ENCODE measurements at regions not wholly inside any gene's neighbourhood (a gene's known extent, or its start where the extent isn't known, plus 50 kb on each side); places are given as distances from the start of the nearest gene placed in this dataset.

- in situ Hi-C loops (cut with MboI; ENCODE audit: low sequenced_read_pairs), result no loop called here
Measured at GRCh38 chr6:128827675-128828464, 55.1 kb upstream of the LAMA2 start.

DNA sequence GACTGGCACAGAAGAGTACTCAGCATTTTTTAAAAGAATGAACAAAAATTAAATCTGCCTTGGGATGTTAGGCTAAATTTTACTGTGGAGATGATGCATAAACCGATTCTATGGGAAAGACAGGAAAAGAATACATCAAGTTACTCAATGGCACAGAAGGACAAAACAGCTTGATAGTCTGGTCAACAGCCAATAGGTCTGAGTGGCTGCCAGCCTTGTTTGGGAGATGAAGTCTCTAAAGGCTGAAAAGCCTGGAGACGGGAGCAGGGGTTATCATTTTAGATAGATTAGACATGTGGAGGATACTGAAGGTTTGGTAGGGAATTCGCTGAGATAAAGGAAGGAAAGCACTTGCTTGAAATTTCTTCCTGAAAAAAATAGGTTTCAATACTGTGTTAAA lies 56.3 kb upstream of the LAMA2 start:
- in situ Hi-C loops (cut with MboI; ENCODE audit: low sequenced_read_pairs), result no loop called here

DNA sequence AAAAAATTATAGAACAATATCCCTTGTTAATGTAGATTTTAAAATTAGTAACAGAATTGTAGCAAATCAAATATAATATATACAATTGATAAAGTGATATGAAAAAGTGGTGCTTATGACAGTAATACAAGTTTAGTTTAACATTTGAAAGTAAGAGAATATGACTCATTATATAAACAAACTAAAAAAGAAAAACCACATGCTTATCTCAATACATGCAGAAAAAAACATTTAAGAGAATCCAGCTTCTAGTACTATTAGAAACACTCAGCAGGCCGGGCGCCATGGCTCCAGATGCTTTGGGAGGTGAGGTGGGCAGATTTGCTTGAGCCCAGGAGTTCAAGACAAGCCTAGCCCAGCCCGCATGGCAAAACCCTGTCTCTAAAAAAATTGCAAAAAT lies 60.7 kb upstream of the LAMA2 start:
- in situ Hi-C loops (cut with MboI; ENCODE audit: low sequenced_read_pairs), result no loop called here

DNA sequence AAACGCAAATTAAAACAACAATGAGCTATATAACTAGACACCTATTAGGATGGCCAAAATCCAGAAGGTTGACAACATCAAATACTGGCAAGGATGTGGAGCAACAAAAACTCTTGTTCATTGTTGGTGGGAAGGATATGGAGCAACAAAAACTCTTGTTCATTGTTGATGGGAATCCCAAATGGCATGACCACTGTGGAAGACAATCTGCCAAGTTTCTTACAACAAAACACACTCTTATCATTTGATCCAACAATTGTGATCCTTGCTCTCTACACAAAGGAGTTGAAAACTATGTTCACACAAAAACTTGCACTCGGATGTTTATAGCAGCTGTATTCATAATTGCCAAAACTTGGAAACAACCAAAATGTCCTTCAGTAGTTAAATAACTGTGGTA lies 61.8 kb upstream of the LAMA2 start:
- in situ Hi-C loops (cut with MboI; ENCODE audit: low sequenced_read_pairs), result no loop called here

- in situ Hi-C loops (cut with MboI; ENCODE audit: low sequenced_read_pairs), result no loop called here
Measured at GRCh38 chr6:128808856-128809255, 74.1 kb upstream of the LAMA2 start.

DNA sequence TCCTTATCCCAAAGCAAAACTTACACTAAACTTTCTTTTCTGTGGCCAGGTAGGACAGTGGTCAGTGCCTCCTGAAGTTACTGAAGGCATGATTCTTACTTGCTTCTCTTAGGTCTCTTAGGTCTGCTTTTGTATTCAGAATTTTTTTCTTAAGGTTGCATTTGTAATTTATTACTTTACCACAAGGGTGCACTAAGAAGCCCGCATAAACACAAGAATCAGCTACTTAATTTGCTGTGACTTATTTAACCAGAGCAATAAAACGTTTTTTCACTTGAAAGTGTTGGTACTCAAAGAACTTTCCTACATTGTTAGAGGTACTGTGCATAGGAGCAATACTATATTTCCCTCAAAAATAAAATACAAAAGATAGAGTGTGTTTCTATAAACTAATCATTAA lies 75.4 kb upstream of the LAMA2 start:
- in situ Hi-C loops (cut with MboI; ENCODE audit: low sequenced_read_pairs), result no loop called here

DNA sequence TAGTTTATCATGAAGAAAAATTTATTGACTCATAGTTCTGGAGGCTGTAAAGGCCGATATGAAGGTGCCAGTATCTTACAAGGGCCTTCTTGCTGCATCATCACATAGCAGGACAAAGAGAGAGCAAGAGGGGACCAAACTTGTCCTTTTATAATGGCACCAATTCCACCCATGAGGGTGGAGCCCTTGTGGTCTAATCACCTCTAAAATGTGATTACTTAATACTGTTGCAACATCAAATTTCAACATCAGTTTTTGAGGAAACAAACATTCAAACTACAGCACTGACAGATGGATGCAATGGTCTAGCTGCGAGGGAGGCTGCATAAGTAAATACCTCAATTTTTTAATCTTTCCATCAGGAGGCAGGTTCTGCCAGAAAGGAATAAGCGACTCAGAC lies 76.7 kb upstream of the LAMA2 start:
- in situ Hi-C loops (cut with MboI; ENCODE audit: low sequenced_read_pairs), result no loop called here

DNA sequence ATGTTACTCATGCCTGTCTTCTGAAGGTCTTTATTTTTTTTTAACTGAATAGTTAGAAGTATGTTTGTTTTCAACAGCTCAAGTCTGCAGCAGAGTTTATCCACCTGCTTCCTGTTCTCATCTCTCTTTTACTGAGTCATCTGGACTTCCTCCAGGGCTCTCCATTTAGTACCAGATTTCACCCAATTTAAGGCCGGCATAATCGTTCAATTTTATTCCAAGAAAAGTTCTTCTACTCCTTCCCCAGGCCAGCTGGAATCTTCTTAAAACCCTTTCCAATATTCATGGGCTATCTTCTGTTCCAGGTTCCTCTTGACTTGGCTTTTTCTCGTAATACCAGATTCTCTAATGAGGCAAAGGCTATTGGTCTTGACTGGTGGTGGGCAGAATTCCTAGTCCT lies 79.0 kb upstream of the LAMA2 start:
- in situ Hi-C loops (cut with MboI; ENCODE audit: low sequenced_read_pairs), result no loop called here

DNA sequence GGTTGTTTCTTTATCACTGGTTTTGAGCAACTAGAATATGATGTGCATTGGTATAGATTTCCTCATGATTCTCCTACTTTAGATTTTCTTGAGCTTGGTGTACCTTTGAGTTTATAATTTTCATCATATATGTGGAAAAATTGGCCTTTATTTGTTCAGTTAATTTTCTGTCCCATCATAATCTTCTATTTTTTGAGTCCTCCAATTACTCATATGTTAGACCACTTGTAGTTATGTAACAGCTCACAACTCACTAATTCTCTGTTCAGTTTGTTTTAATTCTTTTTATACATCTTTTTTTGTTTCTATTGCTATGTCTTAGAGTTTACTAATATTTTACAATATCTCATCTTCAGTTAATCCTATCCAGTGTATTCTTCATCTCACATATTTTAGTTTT lies 81.3 kb upstream of the LAMA2 start:
- in situ Hi-C loops (cut with MboI; ENCODE audit: low sequenced_read_pairs), result no loop called here

GRCh38 chr6:128784266-128784665 lies 98.7 kb upstream of the LAMA2 start:
- in situ Hi-C loops (cut with MboI; ENCODE audit: low sequenced_read_pairs), result no loop called here

DNA sequence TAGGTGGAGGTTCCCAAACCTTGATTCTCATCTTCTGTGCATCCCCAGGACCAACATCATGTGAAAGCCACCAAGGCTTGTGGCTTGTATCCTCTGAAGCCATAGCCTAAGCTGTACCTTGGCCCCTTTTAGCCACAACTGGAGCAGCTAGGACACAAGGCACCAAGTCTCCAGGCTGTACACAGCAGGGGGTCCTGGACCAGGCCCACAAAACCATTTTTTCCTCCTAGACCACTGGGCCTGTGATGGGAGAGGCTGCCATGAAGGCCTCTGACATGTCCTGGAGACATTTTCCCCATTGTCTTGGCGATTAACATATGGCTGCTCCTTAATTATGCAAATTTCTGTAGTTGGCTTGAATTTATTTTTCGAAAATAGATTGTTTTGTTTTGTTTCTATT lies 114.8 kb upstream of the LAMA2 start:
- in situ Hi-C loops (cut with MboI; ENCODE audit: low sequenced_read_pairs), result no loop called here

DNA sequence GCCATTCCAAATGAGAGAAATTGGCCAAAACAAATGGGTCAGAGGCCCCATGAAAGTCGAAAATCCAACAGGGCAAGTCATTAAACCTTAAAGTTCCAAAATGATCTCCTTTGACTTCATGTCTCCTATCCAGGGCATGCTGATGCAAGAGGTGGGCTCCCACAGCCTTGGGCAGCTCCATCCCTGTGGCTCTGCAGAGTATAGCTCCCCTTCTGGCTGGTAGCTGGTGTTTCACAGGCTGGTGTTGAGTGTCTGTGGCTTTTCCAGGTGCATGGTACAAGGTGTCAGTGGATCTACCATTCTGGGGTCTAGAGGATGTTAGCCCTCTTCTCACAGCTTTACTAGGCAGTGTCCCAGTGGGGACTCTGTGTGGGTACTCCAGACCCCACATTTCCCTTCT lies 115.2 kb upstream of the LAMA2 start:
- in situ Hi-C loops (cut with MboI; ENCODE audit: low sequenced_read_pairs), result no loop called here

- in situ Hi-C loops (cut with MboI; ENCODE audit: low sequenced_read_pairs), result no loop called here
Measured at GRCh38 chr6:128767150-128767549, 115.8 kb upstream of the LAMA2 start.

DNA sequence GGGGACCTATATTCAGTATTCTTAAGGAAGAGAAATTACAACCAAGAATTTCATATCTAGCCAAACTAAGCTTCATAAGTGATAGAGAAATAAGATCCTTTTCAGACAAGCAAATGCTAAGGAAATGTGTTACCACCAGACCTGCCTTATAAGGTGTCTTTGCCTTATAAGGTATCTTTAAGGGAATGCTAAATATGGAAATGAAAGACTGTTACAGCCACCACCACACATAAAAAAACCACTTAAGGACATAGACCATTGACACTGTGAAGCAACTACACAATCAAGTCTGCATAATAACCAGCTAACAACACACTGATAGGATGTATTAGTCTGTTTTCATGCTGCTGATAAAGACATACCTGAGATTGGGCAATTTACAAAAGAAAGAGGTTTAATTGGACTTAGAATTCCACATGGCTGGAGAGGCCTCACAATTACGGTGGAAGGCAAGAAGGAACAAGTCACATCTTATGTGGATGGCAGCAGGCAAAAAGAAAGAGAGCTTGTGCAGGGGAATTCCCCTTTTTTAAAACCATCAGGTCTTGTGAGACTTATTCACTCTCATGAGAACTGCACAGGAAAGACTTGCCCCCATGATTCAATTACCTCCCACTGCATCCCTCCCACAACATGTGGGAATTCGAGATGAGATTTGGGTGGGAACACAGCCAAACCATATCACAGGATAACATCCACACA lies 119.2 kb upstream of the LAMA2 start:
- in situ Hi-C loops (cut with MboI; ENCODE audit: low sequenced_read_pairs), result no loop called here

DNA sequence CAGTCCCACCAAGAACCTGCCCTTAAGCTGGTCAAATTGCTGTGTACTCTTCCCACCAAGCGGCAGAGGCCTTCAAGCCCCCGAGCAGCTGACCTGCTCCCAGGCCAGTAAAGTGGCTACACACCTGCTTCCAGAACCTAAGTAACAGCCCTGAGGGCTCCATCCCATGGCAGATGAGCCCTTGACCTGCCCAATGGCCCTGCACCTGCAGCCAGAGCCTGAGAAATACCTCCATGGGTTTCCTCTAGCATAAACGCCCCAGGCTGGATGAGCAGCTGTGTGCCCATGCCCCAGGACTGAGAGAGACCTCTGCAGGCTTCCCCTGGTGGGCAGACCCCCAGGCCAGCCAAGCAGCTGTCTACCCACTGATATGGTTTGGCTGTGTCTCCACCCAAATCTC lies 123.0 kb upstream of the LAMA2 start:
- in situ Hi-C loops (cut with MboI; ENCODE audit: low sequenced_read_pairs), result no loop called here

DNA sequence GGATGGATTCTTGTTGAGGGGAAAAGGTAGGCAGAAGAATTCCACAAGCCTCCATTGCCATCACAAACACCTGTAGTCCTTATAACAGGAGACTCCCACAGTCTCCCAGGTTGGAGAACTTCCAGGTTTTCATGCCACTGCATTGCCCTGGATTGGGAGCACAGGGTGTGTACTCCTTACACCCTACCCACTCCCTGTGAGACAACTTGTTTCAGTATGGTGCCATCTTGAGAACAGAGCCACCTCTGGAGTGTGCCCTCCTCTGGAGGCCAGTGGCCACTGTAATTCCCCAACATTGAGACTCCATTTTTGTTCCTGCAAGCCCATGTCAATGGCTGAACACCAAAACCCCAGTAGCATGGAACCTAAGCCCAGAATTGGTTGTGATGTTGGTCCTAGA lies 123.5 kb upstream of the LAMA2 start:
- in situ Hi-C loops (cut with MboI; ENCODE audit: low sequenced_read_pairs), result no loop called here

GRCh38 chr6:128757961-128758360 lies 125.0 kb upstream of the LAMA2 start:
- in situ Hi-C loops (cut with MboI; ENCODE audit: low sequenced_read_pairs), result no loop called here

DNA sequence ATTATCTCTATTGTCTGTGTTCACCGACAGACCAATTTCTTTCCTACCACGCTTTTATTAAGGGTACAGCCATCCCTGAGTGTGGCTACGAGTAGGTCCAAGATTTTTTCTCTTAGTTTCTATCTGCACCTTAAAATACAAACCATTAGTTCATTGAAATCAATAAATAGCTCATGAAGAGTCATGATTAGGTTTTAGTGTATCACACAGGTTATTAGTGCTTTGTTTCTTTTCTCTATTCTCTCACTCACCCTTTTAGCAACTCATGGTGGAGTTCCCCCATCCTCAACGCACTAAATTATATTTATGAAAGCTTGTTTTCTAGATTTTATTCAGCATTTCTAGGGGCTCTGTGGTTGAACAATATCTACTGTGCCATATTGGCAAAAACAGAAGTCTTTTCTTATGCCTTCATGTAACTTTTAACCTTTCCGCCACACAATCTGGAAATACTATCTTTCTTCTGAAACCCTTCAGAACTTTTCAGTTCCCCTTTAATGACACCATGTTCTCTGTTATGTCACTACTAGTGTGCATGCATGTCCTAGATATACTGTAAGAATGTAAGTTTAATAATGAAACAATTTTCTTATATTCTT lies 128.2 kb upstream of the LAMA2 start:
- in situ Hi-C loops (cut with MboI; ENCODE audit: low sequenced_read_pairs), result no loop called here

DNA sequence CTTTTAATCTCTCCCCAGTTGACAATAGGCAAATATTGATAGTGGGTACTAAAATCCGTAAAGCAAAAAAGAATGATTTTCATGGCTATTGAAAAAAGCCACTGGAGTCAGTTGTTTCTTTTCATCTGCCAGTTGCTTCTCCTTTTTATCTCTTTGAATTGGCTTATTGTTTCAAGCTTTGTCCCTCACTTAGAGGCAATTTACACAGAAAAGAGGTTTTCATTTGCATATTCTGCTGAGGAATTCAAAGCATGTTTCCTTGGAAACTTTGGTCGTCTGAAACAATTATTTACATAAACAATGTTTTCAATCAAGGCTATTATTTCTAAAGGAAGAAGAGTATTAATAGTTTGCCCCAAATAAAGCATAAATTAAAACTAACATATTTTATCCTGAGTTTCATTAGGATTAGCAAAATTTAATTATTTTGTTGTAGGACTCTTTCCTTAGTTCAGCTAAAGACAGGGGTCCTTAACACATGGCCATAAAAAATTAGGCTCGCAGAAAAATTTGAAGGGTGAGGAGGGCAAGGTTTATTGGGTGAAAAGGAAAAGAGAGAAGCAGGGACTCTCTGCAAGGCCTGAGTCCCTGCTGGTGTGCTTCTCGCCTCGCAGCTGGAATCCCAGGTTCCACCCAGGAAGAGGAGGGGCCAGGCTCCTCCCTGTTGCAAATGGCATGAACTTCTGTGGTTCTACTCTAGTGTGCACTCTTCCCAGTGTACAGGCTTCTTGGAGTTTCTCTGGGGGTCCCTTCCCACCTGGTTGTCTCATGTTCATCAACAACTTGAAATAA lies 138.8 kb upstream of the LAMA2 start:
- in situ Hi-C loops (cut with MboI; ENCODE audit: low sequenced_read_pairs), result loop anchor here (25.0 kb wide), 1 partner anchor 818 kb away; no protein-coding TSS in a partner anchor

DNA sequence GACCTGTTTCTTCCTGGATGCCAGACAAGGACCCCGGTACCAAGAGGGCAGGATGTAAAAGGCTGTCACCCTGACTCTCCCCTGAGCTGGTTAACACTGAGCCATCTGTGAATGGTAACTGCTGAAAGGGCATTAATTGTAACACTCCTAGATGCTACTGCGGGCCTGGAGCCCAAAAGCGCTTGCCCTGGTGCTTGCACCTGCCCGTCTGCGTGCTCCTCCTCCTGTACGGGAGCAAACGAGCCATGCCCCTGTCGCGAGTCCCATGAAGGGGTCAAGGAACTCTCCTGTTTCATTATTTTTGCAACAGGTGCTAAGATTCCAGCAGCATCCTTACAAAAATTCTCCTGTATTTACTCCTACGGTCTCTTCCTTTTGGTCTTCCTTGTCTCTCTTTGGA lies 140.0 kb upstream of the LAMA2 start:
- in situ Hi-C loops (cut with MboI; ENCODE audit: low sequenced_read_pairs), result loop anchor here (25.0 kb wide), 1 partner anchor 819 kb away; no protein-coding TSS in a partner anchor

DNA sequence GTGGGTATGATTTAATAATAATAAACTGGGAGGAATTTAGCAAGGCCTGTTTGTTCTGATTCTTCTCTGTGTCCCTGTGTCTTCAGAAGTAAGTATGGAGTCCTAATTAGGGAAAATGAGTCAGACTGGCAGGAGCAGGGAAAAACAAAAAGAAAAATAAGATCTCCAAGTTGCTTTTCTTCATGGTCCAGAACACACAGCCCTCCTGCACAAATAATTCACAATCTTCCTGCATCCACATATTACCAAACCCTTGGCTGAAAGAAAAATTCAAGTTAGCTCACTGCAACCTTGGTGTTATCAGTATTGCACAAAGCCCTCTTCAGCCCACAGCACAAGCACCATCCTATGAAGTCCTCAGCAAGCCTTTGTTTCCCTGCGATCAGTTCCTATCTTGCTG lies 142.0 kb upstream of the LAMA2 start:
- in situ Hi-C loops (cut with MboI; ENCODE audit: low sequenced_read_pairs), result loop anchor here (25.0 kb wide), 1 partner anchor 821 kb away; no protein-coding TSS in a partner anchor

All from HL-60/S4 (cell line).